HG02943 (cell line): ENCODE measurements at regions not wholly inside any gene's neighbourhood (a gene's known extent, or its start where the extent isn't known, plus 50 kb on each side); places are given as distances from the start of the nearest gene placed in this dataset.

Experiments
- ATAC-seq: cut with Tn5 transposase; IDR thresholded peaks from one replicate; pipeline ENCODE4 v1.9.1; 2021; ENCODE audit warnings: mild to moderate bottlenecking, low read depth, moderate library complexity; ENCODE audit not compliant: unreplicated experiment

DNA sequence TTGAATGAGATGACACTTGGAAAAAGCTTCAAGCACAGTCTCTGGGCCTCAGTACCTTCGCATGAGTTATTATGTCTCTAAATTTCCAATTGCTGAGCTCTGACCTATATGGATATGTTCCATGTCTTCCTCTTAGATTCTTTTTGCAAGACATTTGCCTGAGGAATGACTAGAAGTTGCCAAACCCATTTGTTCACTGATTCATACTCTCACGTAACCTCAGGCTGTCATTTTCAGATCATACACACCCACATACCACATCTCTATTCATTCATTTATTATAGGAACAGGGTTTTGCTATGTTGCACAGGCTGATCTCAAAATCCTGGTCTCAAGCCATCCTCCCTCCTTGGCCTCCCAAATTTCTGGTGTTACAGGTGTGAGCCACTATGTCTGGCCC, 2137.1 kb upstream of the TENM3 start:
- ATAC-seq, result no peak

DNA sequence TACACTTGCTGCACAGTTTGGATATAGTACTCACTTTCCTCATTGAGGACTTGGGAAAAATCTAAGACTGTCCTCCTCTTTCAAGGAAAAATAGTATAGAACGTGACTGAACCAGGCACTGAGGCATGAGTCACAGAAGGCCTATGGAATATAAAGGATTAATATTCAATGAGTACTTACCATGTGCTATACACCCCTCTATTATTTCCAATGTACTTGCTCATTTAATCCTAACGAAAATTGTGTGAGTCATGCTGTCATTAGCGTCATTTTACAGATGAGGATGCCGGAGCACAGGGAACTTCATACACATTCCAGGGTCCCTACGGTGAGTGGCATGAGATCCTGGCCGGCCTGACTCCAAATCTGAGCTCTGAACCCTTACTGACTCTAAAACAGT, 2136.2 kb upstream of the TENM3 start:
- ATAC-seq, result no peak

GRCh38 chr4:180116840-180117239, 2126.4 kb upstream of the TENM3 start:
- ATAC-seq, result no peak

GRCh38 chr4:180120068-180120467, 2123.1 kb upstream of the TENM3 start:
- ATAC-seq, result no peak

DNA sequence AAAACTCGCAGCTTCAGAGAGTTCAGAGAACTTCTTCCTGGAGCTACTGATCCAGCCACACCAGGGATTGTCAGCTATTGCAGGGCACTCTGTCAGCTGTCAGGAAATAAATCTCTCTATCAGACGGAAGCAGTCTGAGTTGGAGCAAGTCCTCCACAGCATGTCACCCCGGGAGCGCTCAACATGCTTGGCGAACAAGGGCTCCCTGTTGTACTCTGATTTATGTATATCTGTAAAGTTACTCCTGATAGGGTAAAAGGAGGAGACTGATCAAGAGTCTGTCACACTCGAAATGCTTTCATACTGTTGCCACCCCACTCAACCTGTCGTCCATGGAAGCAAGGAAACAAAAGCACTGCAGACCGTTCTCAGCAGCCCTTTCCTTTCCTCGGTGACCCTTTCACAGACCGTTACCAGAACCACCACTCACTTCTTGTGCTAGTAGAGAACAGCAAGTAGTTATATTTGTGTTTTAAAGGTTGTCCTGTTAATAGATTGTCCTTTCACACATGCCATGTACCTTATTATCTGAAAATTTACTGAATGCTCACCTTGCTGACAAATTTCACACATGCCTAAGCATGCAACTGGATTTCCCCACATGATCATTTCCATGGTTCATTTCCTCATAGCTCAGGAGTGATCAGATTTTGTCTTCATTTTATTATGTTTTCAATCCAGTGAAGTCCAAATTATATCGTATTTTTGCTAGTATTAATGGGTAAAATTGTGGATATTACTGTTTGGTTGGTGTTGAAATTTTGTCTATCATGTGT, 2108.9 kb upstream of the TENM3 start:
- no peak for ATAC-seq

GRCh38 chr4:180141734-180142133, 2101.5 kb upstream of the TENM3 start:
- no peak for ATAC-seq

GRCh38 chr4:180148737-180149136, 2094.5 kb upstream of the TENM3 start:
- ATAC-seq, result no peak

DNA sequence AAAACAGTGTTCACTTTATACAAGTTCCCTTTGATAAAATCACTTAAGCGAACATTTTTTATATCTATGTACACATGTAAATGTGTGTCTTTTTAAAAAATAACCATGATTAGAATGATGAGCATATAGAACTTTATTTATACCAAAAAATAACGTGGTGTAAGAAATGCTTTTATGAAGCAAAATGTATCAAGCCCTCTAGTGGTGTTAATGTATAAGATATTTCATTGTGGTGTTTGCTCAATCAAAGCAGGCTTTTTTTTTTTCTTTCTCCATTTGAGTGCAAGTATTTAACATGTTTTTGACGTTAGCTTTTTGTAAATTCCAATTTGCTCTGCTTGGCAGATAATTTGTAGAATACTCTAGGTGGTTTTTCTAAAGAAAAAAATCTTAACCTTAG, 2092.4 kb upstream of the TENM3 start:
- ATAC-seq, result no peak

- ATAC-seq, result no peak
Measured at GRCh38 chr4:180152831-180153230, 2090.4 kb upstream of the TENM3 start.

GRCh38 chr4:180153587-180153986, 2089.6 kb upstream of the TENM3 start:
- no peak for ATAC-seq

- no peak for ATAC-seq
Measured at GRCh38 chr4:180156684-180157083, 2086.5 kb upstream of the TENM3 start.

DNA sequence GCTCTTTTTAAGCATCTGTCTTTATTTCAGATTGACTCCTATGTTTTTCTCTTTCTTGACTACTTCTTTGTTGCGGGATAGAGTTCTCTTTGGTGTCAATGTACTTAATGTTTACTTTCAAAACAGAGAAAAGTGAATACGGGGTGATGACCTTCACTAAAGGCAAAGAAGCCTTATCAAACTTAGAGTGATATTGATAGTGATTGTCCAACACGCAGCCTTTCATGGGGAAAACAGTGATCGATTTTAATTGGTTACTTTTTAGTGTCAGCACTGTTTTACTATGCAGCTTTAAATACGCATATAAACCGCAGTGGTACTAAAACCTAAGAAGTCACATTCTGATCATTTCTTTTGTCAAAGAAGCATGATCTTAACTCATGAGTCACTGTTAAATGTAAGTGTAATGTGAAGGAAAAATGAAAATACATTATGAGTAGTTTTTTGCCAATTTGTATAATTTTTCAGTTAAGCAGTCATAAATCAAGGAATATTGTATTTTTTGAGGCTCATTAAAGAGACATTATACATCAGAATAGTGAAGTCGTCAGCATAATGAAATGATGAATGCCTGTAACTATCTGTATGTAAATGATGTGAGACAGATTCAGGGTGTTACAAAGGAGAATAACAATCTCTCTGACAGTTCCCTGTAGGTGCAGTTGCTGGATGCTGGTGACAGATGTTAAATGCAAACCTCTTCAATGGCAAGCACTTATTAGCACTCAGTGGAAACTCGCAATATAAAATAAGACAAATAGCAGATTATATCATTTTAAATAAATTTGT, 2082.8 kb upstream of the TENM3 start:
- no peak for ATAC-seq

- ATAC-seq, result no peak
Measured at GRCh38 chr4:180164799-180165198, 2078.4 kb upstream of the TENM3 start.

- ATAC-seq, result no peak
Measured at GRCh38 chr4:180169394-180169793, 2073.8 kb upstream of the TENM3 start.

GRCh38 chr4:180169966-180170365, 2073.2 kb upstream of the TENM3 start:
- ATAC-seq, result no peak

- ATAC-seq, result no peak
Measured at GRCh38 chr4:180179146-180179545, 2064.1 kb upstream of the TENM3 start.

DNA sequence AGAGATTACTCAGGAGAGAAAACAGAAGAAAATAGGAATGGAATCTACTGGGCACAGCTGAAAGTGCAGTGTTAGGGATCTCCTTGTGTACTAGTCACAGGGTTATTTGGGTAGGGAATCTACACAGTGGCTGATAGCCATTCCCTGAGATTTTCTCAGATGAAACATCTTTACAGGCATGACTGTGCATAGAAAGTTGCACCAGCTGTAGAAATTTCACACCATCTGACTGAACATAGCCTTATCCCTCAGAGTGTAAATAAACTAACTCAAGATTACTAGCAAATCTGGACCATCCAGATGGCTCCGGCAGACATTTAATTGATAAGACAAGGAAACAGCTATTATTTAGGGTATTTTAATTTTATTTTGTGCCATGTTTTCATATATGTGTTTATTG, 2053.5 kb upstream of the TENM3 start:
- ATAC-seq, result no peak

DNA sequence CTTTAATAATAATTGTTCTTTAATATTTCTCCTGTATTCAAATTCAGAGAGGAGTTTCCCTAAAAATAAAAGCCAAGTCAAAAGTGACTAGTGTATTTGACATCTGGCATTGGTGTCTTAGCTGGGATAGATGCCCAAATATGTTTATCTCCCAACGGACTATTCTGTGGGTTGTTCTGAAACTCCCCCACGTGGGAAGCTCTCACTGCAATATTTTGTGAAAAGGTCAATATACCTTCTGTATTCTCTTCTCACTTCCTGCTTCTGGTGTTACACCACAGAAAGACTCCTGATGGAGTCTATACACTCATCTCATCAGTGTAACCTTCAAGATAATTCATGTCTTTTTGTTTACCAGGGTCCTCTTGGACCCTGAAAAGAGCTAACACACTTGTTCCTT, 2052.8 kb upstream of the TENM3 start:
- no peak for ATAC-seq

DNA sequence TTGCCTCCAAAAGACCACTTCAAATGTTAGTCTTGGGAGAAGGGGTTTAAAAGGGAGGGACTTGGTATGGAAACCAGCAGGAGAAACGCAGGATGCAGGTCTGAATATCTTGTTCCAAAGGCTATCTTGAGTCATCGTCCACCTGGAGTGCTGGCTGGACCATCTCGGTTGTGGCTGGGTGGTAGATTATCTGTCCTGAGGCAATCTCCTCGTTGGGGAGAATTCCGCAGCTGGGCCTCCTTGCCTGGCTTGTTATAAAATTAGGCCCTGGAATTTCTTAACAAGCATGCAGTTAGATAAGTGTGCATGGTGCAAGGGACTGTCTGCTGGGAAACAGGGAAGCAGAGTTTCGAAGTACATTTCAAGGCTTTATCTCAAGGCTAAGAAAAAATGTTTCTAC, 2045.7 kb upstream of the TENM3 start:
- no peak for ATAC-seq

- no peak for ATAC-seq
Measured at GRCh38 chr4:180203349-180203748, 2039.9 kb upstream of the TENM3 start.

DNA sequence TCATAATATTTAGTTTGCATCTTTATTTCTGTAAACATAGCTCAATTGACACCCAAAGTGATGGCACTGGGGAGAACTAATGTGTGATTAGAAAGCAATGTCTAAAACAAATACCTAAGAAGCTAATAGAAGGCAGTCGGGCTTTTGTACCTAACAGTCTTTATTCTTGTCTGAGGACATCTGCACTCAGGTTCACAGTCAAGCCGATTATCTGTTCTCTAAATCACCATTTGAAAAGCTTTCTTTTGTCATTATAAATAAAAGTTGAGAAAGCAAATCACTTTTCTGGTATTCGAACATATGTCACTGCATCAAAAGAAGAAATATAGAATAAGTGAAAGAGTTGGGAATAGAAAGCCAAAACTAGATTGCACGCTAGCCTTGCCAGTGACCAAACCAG, 2037.9 kb upstream of the TENM3 start:
- no peak for ATAC-seq

DNA sequence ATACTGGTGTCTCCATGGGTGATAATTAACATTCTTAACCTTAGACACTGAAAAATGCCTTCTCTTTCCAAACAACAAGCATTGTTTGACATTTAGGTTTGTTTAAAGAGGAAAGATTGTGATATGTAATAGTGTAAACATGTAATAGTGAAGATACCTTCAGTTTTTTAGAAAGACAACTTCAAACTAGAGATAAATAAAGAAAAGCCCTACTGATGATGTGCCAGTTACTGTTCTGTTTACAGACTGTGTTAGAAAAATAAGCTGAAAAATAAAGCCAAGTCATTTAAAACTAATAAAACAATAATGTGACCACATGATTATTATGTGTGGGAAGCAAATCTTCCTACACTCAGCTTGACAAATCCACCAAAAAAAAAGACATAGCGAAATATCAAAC, 2035.3 kb upstream of the TENM3 start:
- ATAC-seq, result no peak
